ENCODE measurements at regions not wholly inside any gene's neighbourhood (a gene's known extent, or its start where the extent isn't known, plus 50 kb on each side); places are given as distances from the start of the nearest gene placed in this dataset.
A peak's percentile ranks its signal among the peaks of the same experiment; 100 is the strongest.

DNA sequence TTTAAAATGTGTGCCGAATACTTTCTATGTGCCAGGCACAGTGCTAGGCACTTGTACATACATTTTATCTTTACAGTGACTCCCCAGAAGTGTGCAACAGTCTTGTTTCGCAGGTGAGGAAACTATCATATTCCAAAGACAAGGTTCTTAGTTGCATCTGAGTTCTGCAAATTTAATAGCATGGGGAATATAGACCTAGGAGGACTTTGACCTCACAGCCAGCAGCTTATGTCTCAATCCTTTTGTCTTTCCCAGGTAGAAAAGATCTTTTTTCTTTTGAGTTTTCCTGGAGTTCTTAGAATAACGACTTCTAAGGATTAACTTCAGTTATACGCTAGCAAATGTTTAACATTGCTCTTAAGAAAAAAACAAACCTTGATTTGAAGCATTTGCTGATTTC, 482.8 kb upstream of the ZMIZ1 start:
- H3K4me1 ChIP-seq (ENCODE audit: control insufficient read depth, insufficient read depth, low read length), result peaks cover 30% of the 10 kb centered on the region
- no peak for DNase-seq (ENCODE audit: low read depth)

DNA sequence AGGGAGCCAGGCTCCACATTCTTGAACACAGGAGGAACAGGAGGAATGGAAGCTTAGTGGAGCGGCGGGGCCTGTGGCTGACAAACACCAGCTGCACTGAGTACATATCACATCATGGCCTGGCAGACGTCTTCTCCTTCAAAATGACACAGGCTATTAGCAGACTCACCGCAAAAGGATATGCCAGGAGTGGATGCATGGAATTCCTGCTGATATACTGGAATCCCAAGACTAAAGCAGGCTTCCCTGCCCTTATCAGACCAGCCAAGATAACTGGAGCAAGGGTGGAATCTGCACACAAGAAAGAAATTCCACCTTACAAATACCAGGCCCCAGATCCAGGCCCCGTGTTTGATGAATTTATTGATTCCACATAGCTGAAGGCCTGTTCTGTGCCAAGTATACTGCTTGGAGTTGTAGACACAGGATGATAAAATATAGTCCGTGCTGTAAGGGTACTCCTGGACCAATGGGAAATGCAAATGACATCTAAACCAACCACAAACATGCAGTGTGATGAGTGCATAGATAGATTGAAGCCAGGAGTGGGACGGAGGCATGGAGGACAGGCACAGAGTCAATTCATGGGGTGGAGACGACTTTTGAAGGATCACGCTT, 480.5 kb upstream of the ZMIZ1 start:
- H3K9ac ChIP-seq (ENCODE audit: low read length), result peak overlapping the region; percentile 61

More for the DNA sequence above, 482.8 kb upstream of the ZMIZ1 start:
- no peak overlapping the region for H3K4me3 ChIP-seq (ENCODE audit: low read length)
- H3K9ac ChIP-seq (ENCODE audit: low read length), result no peak overlapping the region
- no peaks in the 10 kb centered on the region for H3K36me3 ChIP-seq (ENCODE audit: control insufficient read depth, insufficient read depth, low read length, severe bottlenecking)
- no peaks in the 10 kb centered on the region for H3K27me3 ChIP-seq (replicated peaks; ENCODE audit: control insufficient read depth, insufficient read depth, low read length)
- no peaks in the 10 kb centered on the region for H3K9me3 ChIP-seq (ENCODE audit: control insufficient read depth, low read length)

DNA sequence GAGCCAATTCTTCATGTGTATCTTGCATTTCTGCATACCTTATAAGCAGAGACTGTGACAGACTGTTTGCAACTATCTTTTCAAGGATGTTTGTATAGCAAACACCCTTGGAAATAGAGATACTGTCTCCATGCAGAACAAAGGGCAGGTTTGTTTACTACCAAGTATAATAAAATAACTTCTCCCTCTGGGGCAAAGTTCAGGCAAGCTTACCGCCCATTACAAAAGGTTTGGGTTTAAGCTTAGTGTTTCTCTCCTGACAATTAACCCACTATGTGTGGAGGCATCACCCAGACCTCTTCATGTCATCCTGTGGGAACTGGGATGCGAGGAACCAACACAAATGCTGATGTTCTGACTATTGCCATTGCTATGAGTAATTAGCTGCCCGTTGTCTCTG, 479.1 kb upstream of the ZMIZ1 start:
- Histone ChIP-seq H3K36me3 (ENCODE audit: control insufficient read depth, insufficient read depth, low read length, severe bottlenecking) (no peaks in the 10 kb centered on the region), H3K9me3 (ENCODE audit: control insufficient read depth, low read length) (no peaks in the 10 kb centered on the region), H3K4me1 (ENCODE audit: control insufficient read depth, insufficient read depth, low read length) (peaks cover 26% of the 10 kb centered on the region), H3K4me3 (ENCODE audit: low read length) (no peak overlapping the region), H3K27me3 (replicated peaks; ENCODE audit: control insufficient read depth, insufficient read depth, low read length) (no peaks in the 10 kb centered on the region), H3K9ac (ENCODE audit: low read length) (no peak overlapping the region)
- no peak for DNase-seq (ENCODE audit: low read depth)

More for the DNA sequence above, 480.5 kb upstream of the ZMIZ1 start:
- Histone ChIP-seq H3K27me3 (replicated peaks; ENCODE audit: control insufficient read depth, insufficient read depth, low read length) (no peaks in the 10 kb centered on the region), H3K4me1 (ENCODE audit: control insufficient read depth, insufficient read depth, low read length) (peaks cover 30% of the 10 kb centered on the region), H3K36me3 (ENCODE audit: control insufficient read depth, insufficient read depth, low read length, severe bottlenecking) (no peaks in the 10 kb centered on the region), H3K4me3 (ENCODE audit: low read length) (peak overlapping the region; percentile 18), H3K9me3 (ENCODE audit: control insufficient read depth, low read length) (no peaks in the 10 kb centered on the region)
- peak; percentile 37 for DNase-seq (ENCODE audit: low read depth)

DNA sequence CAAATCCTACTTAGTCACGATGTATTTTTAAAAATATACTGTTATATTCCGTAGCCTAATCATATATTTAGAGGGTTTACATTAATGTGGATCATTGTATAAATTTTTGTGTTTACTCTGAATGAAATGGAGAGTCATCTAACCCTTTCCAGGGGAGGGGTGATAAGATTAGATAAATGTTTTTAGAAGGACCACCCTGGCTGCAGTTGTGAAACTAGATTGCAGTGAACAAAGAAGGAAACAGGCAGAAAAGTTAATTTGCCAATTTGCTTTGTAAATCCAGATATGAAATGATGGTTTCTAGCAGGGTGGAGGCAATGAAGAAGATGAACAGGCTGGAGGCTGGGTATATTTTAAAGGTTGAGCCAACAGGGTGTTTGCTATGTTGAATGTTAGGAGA, 477.7 kb upstream of the ZMIZ1 start:
- Histone ChIP-seq H3K4me1 (ENCODE audit: control insufficient read depth, insufficient read depth, low read length) (peaks cover 21% of the 10 kb centered on the region), H3K9ac (ENCODE audit: low read length) (no peak overlapping the region), H3K9me3 (ENCODE audit: control insufficient read depth, low read length) (no peaks in the 10 kb centered on the region), H3K4me3 (ENCODE audit: low read length) (no peak overlapping the region), H3K27me3 (replicated peaks; ENCODE audit: control insufficient read depth, insufficient read depth, low read length) (no peaks in the 10 kb centered on the region), H3K36me3 (ENCODE audit: control insufficient read depth, insufficient read depth, low read length, severe bottlenecking) (no peaks in the 10 kb centered on the region)
- DNase-seq (ENCODE audit: low read depth), result no peak

DNA sequence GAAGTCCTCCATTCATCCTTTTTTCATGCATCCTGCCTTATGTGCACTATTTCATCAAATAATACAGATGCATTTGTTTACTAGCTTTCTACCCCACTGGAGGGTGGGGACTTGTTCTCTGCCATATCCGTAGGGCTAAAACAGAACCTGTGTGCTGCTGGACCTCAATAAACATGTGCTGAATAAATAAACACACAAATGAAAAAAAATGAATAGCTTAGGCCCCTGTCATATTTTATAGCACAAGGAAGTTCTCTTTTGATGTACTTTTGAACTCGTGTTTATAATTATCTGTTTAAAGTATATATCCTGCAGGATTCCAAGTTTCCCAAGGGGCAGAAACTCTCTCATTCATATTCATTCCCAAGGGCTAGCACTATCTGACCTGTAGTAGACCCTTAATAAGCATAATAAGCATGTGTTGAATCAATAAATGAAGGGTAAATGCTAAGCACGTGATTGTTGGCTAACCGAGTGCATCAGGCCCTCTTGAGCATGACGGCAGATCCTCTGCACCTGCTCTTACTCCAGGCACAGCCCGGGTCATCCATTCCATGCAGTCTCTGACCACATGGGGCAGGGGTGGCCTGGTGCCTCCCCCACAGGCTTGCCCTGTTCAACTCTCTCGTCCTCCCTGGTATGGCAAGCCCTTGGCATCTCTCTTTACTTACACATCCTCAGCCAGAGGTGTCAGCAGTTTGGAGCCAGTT, 474.1 kb upstream of the ZMIZ1 start:
- H3K4me3 ChIP-seq (ENCODE audit: low read length), result no peak overlapping the region
- no peak overlapping the region for H3K9ac ChIP-seq (ENCODE audit: low read length)
- no peaks in the 10 kb centered on the region for H3K4me1 ChIP-seq (ENCODE audit: control insufficient read depth, insufficient read depth, low read length)
- H3K27me3 ChIP-seq (replicated peaks; ENCODE audit: control insufficient read depth, insufficient read depth, low read length), result peaks cover 15% of the 10 kb centered on the region
- H3K9me3 ChIP-seq (ENCODE audit: control insufficient read depth, low read length), result no peaks in the 10 kb centered on the region
- H3K36me3 ChIP-seq (ENCODE audit: control insufficient read depth, insufficient read depth, low read length, severe bottlenecking), result no peaks in the 10 kb centered on the region
- no peak for DNase-seq (ENCODE audit: low read depth)

DNA sequence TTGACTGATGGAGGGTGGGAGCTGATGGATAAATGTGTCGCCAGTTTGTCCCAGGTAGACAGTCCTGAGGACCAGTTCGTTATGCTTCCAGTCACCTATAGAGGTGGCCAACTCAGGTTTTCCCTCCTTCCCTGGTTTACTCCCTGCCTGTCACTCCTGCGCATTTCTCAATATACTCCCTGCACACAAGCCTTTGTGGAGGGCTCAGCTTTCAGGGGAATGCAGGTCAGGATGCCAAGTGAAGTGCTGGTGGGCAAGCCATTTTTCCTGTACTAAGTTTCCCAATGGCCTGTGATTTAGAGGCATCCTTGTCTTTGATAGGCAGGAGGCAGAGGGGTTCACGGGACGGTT, 473.5 kb upstream of the ZMIZ1 start:
- H3K9me3 ChIP-seq (ENCODE audit: control insufficient read depth, low read length), result no peaks in the 10 kb centered on the region
- H3K9ac ChIP-seq (ENCODE audit: low read length), result no peak overlapping the region
- H3K27me3 ChIP-seq (replicated peaks; ENCODE audit: control insufficient read depth, insufficient read depth, low read length), result peaks cover 15% of the 10 kb centered on the region
- no peak overlapping the region for H3K4me3 ChIP-seq (ENCODE audit: low read length)
- no peaks in the 10 kb centered on the region for H3K36me3 ChIP-seq (ENCODE audit: control insufficient read depth, insufficient read depth, low read length, severe bottlenecking)
- H3K4me1 ChIP-seq (ENCODE audit: control insufficient read depth, insufficient read depth, low read length), result no peaks in the 10 kb centered on the region
- DNase-seq (ENCODE audit: low read depth), result no peak

DNA sequence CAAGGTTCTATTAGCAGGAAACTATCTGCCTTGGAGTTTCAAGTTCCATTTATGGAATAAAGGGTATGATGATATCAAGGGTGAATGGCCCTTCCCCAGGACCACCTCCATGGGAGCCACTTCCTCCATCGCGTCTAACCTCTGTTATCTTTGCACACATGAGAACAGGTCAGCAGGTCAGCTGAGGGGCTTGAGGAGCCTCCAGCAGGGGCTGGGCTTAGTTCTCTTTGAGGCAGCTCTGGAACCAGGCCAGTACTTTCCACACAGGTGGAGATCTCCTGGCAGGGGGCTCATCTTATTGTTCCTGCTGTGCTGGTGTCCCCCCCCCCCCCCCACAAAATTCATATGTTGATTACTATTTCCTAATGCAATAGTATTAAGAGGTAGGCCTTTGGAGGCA, 472.2 kb upstream of the ZMIZ1 start:
- no peaks in the 10 kb centered on the region for H3K9me3 ChIP-seq (ENCODE audit: control insufficient read depth, low read length)

DNA sequence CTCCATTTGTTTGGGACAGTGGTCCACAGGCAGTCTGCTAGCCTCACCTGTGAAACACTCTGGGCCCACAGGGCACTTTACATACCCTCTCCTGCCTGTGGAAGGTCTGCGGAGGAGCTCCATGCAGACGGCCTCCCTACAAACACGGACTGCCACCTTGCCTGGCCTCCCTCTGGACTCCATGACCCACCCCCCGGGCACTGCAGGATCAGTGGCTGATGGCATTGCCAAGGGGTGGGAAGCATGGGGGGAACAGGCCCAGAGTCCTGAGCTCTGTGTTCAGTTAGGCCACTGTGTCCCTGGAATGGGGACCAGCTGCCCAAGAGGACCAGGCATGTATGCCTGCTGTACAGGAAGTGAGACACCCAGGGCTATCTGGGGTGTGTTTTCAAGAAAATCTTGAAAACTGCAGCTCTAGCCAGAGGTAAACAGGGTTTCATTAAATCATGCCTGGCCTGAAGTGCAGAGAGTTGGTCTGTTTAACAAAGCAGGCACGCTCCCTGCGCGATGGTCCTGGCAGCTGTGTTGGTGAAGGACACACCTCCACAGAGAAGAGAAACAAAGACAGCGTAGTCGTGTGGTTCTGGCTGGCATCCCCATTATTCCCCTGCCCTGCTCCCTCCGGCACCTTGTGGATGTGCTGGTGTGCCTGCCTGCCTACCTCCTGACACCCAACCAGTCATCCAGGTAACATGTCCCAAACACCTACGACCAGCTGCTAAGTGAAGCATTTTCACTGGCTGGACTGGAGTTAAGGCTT, 470.8 kb upstream of the ZMIZ1 start:
- Histone ChIP-seq H3K36me3 (ENCODE audit: control insufficient read depth, insufficient read depth, low read length, severe bottlenecking) (no peaks in the 10 kb centered on the region), H3K4me1 (ENCODE audit: control insufficient read depth, insufficient read depth, low read length) (no peaks in the 10 kb centered on the region), H3K9ac (ENCODE audit: low read length) (no peak overlapping the region), H3K4me3 (ENCODE audit: low read length) (no peak overlapping the region), H3K9me3 (ENCODE audit: control insufficient read depth, low read length) (no peaks in the 10 kb centered on the region), H3K27me3 (replicated peaks; ENCODE audit: control insufficient read depth, insufficient read depth, low read length) (peaks cover 15% of the 10 kb centered on the region)
- no peak for DNase-seq (ENCODE audit: low read depth)

More for the DNA sequence above, 472.2 kb upstream of the ZMIZ1 start:
- H3K27me3 ChIP-seq (replicated peaks; ENCODE audit: control insufficient read depth, insufficient read depth, low read length), result peaks cover 15% of the 10 kb centered on the region
- DNase-seq (ENCODE audit: low read depth), result no peak
- no peak overlapping the region for H3K9ac ChIP-seq (ENCODE audit: low read length)
- no peak overlapping the region for H3K4me3 ChIP-seq (ENCODE audit: low read length)
- H3K4me1 ChIP-seq (ENCODE audit: control insufficient read depth, insufficient read depth, low read length), result no peaks in the 10 kb centered on the region
- H3K36me3 ChIP-seq (ENCODE audit: control insufficient read depth, insufficient read depth, low read length, severe bottlenecking), result no peaks in the 10 kb centered on the region

DNA sequence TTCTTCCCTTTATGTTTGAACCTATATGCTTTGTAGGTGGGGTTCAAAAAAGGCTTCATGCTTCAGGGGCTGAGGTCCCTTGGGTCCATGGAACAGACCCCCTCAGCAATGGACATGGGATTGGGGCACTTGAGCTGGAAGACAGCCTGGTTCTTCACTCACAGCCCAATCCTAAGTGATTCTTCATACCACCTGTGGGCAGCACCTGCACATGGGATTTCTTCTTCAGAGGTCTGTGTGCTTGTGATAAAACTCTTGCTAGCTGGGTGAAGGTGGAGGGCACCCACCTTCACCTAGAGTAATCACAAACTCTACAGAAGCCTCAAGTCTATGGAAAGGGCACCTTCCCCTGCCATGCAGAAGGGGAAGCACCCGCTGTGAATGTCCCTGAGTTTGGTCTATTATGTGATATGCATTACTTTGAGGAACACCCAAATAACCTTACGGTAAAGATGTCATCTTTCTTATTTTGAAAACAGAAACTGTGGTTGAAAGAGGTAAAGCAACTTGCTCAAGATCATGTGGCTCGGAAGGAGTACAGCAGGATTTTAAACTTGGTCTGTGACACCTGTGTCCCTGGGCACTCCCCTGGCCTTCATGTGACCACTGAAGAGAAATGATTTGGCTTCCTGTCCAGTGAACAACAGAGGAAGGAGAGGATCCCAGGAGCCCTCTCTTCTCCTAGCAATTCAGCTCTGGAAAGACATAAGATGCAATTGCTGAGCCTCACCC, 469.5 kb upstream of the ZMIZ1 start:
- H3K4me3 ChIP-seq (ENCODE audit: low read length), result no peak overlapping the region
- no peaks in the 10 kb centered on the region for H3K9me3 ChIP-seq (ENCODE audit: control insufficient read depth, low read length)
- no peak for DNase-seq (ENCODE audit: low read depth)
- H3K4me1 ChIP-seq (ENCODE audit: control insufficient read depth, insufficient read depth, low read length), result no peaks in the 10 kb centered on the region
- H3K27me3 ChIP-seq (replicated peaks; ENCODE audit: control insufficient read depth, insufficient read depth, low read length), result peaks cover 15% of the 10 kb centered on the region
- no peaks in the 10 kb centered on the region for H3K36me3 ChIP-seq (ENCODE audit: control insufficient read depth, insufficient read depth, low read length, severe bottlenecking)
- no peak overlapping the region for H3K9ac ChIP-seq (ENCODE audit: low read length)

DNA sequence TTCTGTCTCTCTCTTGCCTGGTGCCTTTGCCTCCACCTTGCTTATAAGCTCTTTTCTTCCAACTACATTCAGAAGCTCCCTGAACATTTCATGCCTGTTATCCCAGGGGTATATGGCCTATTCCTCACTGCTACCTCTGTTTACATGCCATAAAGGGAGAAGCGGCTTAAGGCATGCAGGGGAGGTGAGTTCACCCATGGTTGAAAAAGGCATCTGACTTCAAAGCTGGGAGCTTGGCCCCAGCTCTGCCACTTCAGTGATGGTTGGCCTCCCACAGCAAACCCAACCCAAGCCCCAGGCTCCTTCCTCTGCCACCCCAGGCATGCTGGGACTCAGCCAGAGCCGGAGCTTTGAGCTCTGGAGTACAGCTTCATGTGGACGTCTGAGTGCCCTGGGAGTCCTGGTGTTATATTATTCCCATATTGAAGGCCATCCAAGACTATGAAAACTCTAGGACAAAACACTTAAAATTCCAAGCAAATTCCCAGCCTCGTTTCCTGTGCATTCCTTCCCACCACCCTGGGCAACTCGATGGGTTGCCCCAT, 468.6 kb upstream of the ZMIZ1 start:
- H3K27me3 ChIP-seq (replicated peaks; ENCODE audit: control insufficient read depth, insufficient read depth, low read length), result peaks cover 15% of the 10 kb centered on the region
- no peak overlapping the region for H3K4me3 ChIP-seq (ENCODE audit: low read length)
- H3K9ac ChIP-seq (ENCODE audit: low read length), result no peak overlapping the region
- no peaks in the 10 kb centered on the region for H3K36me3 ChIP-seq (ENCODE audit: control insufficient read depth, insufficient read depth, low read length, severe bottlenecking)
- no peak for DNase-seq (ENCODE audit: low read depth)
- H3K9me3 ChIP-seq (ENCODE audit: control insufficient read depth, low read length), result no peaks in the 10 kb centered on the region
- H3K4me1 ChIP-seq (ENCODE audit: control insufficient read depth, insufficient read depth, low read length), result no peaks in the 10 kb centered on the region

DNA sequence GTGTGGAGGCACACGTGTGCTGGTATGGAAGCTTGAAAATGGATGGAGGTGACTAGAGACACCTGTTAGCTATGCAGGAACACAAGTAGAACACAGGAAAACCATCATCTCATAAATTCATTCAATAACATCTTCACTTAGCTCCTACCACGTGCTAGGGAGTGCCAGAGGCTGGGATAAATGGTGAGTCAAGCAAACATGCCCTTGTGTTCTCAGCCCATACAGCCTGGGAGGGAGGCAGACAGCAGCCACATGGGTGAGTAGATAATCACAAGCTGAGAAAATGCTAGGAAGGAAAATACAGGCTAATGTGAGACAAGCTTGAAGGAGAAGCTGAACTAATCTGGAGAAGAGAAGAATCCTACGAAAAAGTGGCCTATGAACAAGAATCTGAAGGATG, 468.0 kb upstream of the ZMIZ1 start:
- H3K4me3 ChIP-seq (ENCODE audit: low read length), result no peak overlapping the region
- no peaks in the 10 kb centered on the region for H3K36me3 ChIP-seq (ENCODE audit: control insufficient read depth, insufficient read depth, low read length, severe bottlenecking)
- peaks cover 15% of the 10 kb centered on the region for H3K27me3 ChIP-seq (replicated peaks; ENCODE audit: control insufficient read depth, insufficient read depth, low read length)
- no peaks in the 10 kb centered on the region for H3K9me3 ChIP-seq (ENCODE audit: control insufficient read depth, low read length)
- no peaks in the 10 kb centered on the region for H3K4me1 ChIP-seq (ENCODE audit: control insufficient read depth, insufficient read depth, low read length)
- H3K9ac ChIP-seq (ENCODE audit: low read length), result no peak overlapping the region
- peak; percentile 4 for DNase-seq (ENCODE audit: low read depth)
